ENCODE measurements at regions not wholly inside any gene's neighbourhood (a gene's known extent, or its start where the extent isn't known, plus 50 kb on each side); places are given as distances from the start of the nearest gene placed in this dataset.
"Not testable (repeated sequence)": the region's sequence is repeated elsewhere in the genome, so short reads cannot be mapped to it uniquely, and the experiment has no call there.

- not testable (repeated sequence) for TF ChIP-seq CTCF (conservative IDR thresholded peaks at IDR 0.05); EZH2 (IDR thresholded peaks at IDR 0.05; ENCODE audit: low read depth)
Observed at GRCh38 chr2:34702391-34702790, 1103.3 kb upstream of the FAM98A start.

All from PC-9 (cell line).